Right lobe of liver (tissue), 6 donors: ENCODE measurements at regions not wholly inside any gene's neighbourhood (a gene's known extent, or its start where the extent isn't known, plus 50 kb on each side); places are given as distances from the start of the nearest gene placed in this dataset.

Experiments
- ATAC-seq, 4 donors: fragments of 200-7000 bp; cut with Tn5 transposase; one replicate each; pipeline ENCODE4 v1.9.1; 2020; ENCODE audit warnings: mild to moderate bottlenecking in 4 of 4, moderate library complexity in 4 of 4
- DNase-seq, 3 donors: peaks; one replicate each; pipeline ENCODE4 v3.0.0-alpha.2; 2020
- H3K27ac ChIP-seq, 3 donors: fragments of 200-600 bp; one replicate each; pipeline ENCODE4 v1.8.0; 2022
- H3K27me3 ChIP-seq, 2 donors: fragments of 200-600 bp; one replicate each; pipeline ENCODE4 v1.8.0; 2022
- H3K36me3 ChIP-seq, 4 donors: fragments of 200-600 bp; sonication (generic) in 1 of 4; one replicate each; pipeline versions ENCODE4 v1.5.1 to v1.8.0; 2017 to 2022; ENCODE audit warnings: control low read depth in 1 of 4
- H3K4me1 ChIP-seq, 4 donors: fragments of 200-600 bp; sonication (generic) in 1 of 4; one replicate each; pipeline versions ENCODE4 v1.5.1 to v1.8.0; 2017 to 2022; ENCODE audit warnings: control low read depth in 1 of 4
- H3K4me3 ChIP-seq, 3 donors: fragments of 200-600 bp; one replicate each; pipeline ENCODE4 v1.8.0; 2022
- H3K9me3 ChIP-seq, 4 donors: fragments of 200-600 bp; sonication (generic) in 1 of 4; one replicate each; pipeline versions ENCODE4 v1.5.1 to v1.8.0; 2017 to 2022; ENCODE audit warnings: control low read depth in 1 of 4
- POLR2A ChIP-seq: fragments of 450-650 bp; IDR thresholded peaks from one replicate; pipeline ENCODE4 v1.6.1; 2017; ENCODE audit warnings: antibody characterized with exemption, mild to moderate bottlenecking
- WGBS: methylation state at CpG from one replicate; pipeline ENCODE4 v1.1.6; 2018; ENCODE audit warnings: low coverage, low lambda C conversion rate; ENCODE audit not compliant: insufficient coverage; ENCODE audit errors: missing lambda C conversion rate; 5-methylcytosine and 5-hydroxymethylcytosine counted together
- intact Hi-C, 2 donors: fragments of 100-400 bp; cut with DNase I; formaldehyde crosslinking; loops; one replicate each; pipeline versions ENCODE4 v1.11.2 to v1.14.1; 2022
- TF ChIP-seq, protein P1 (sequence below), 4 donors: fragments of 200-600 bp in 3 of 4; fragments of 450-650 bp in 1 of 4; IDR thresholded peaks; one replicate each; pipeline versions ENCODE4 v1.5.1 to v1.8.0; 2016 to 2022; ENCODE audit warnings: antibody characterized with exemption in 4 of 4, mild to moderate bottlenecking in 2 of 4
- donor health status: DM: no; HTN: yes; CAD: no.
- donor health status: DM: no; HTN: no; CAD: no.
- donor health status: DM: no; HTN: no; CAD: no.
- donor health status: DM: no; HTN: yes; CAD: no.
- donor health status: DM: no; HTN: yes; CAD: no.

GRCh38 chr12:58787021-58787760, 133.1 kb downstream of the LRIG3 start:
- TF ChIP-seq, protein P1, sequence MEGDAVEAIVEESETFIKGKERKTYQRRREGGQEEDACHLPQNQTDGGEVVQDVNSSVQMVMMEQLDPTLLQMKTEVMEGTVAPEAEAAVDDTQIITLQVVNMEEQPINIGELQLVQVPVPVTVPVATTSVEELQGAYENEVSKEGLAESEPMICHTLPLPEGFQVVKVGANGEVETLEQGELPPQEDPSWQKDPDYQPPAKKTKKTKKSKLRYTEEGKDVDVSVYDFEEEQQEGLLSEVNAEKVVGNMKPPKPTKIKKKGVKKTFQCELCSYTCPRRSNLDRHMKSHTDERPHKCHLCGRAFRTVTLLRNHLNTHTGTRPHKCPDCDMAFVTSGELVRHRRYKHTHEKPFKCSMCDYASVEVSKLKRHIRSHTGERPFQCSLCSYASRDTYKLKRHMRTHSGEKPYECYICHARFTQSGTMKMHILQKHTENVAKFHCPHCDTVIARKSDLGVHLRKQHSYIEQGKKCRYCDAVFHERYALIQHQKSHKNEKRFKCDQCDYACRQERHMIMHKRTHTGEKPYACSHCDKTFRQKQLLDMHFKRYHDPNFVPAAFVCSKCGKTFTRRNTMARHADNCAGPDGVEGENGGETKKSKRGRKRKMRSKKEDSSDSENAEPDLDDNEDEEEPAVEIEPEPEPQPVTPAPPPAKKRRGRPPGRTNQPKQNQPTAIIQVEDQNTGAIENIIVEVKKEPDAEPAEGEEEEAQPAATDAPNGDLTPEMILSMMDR (IDR thresholded peaks at IDR 0.05), result no peak
- TF ChIP-seq POLR2A, result no peak
- intact Hi-C loops, result no loop called here
- no peak for DNase-seq
- no peak overlapping the region for H3K27ac ChIP-seq
- no peaks in the 10 kb centered on the region for H3K36me3 ChIP-seq
- H3K9me3 ChIP-seq, result no peaks in the 10 kb centered on the region
- whole genome bisulfite sequencing, result 81% methylated on average over 4 of the region's 4 CpGs
- no peak overlapping the region for H3K4me3 ChIP-seq
- ATAC-seq, result no peak
- H3K27me3 ChIP-seq, result no peaks in the 10 kb centered on the region
- no peaks in the 10 kb centered on the region for H3K4me1 ChIP-seq

DNA sequence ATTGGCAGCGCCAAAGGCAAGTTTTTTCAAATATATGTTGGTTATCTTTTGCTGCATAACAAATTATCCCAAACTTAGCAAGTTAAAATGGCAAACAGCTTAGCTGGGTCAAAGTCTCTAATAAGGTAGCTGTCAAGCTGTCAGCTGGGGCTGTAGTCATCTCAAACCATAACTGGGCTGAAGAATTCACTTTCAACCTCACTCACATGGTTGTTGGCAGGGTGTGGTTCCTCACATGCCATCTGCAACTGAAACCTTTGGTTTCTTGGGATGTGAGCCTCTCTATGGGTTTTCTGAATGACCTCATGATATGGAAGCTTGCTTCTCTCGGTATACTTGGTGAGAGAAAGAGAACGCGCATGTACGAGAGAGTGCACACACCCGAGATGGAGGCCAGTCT, 125.4 kb downstream of the LRIG3 start:
- DNase-seq, result no peak
- 87% methylated on average over 6 of the region's 6 CpGs for WGBS

DNA sequence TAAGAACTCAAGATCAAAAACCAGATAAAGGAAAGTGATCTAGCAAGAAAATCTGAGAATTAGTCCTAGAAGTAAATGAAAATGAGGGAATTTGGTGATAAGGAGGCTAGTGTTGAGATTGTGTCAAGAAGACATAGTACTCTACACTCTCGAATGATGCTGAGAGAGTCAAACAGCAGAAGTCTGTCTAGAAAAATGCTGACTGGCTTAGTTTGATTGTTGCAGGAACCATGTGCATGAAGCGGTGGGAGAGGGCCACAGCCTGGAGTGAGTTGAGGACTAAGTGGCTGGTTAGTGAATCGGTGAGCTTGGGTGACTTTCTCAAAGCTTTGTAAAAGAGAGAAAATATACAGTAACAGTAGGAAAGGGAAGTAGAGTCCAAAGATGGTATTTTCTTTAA, 124.5 kb downstream of the LRIG3 start:
- Histone ChIP-seq H3K27me3 (no peaks in the 10 kb centered on the region), H3K4me1 (no peaks in the 10 kb centered on the region), H3K9me3 (no peaks in the 10 kb centered on the region), H3K27ac (no peak overlapping the region), H3K4me3 (no peak overlapping the region), H3K36me3 (no peaks in the 10 kb centered on the region)
- WGBS, result 80% methylated on average over 3 of the region's 3 CpGs
- DNase-seq (no peak), ATAC-seq (no peak)
- TF ChIP-seq, protein P1 (IDR thresholded peaks at IDR 0.05), result no peak
- TF ChIP-seq POLR2A, result no peak
- intact Hi-C loops, result no loop called here

More for the DNA sequence above, 125.4 kb downstream of the LRIG3 start:
- no peak overlapping the region for H3K4me3 ChIP-seq
- H3K36me3 ChIP-seq, result no peaks in the 10 kb centered on the region
- H3K4me1 ChIP-seq, result no peaks in the 10 kb centered on the region
- ATAC-seq, result no peak
- H3K27me3 ChIP-seq, result no peaks in the 10 kb centered on the region
- no peaks in the 10 kb centered on the region for H3K9me3 ChIP-seq
- no peak for TF ChIP-seq POLR2A
- TF ChIP-seq, protein P1 (IDR thresholded peaks at IDR 0.05), result no peak
- H3K27ac ChIP-seq, result no peak overlapping the region
- intact Hi-C loops, result no loop called here

GRCh38 chr12:58801986-58802385, 118.3 kb downstream of the LRIG3 start:
- no peak for TF ChIP-seq POLR2A
- TF ChIP-seq, protein P1 (IDR thresholded peaks at IDR 0.05), result no peak
- no peak for DNase-seq
- WGBS, result 50% methylated on average over 1 of the region's 1 CpG

More at GRCh38 chr12:58801986-58802385, 118.3 kb downstream of the LRIG3 start:
- H3K4me3 ChIP-seq, result no peak overlapping the region
- H3K27ac ChIP-seq, result no peak overlapping the region
- intact Hi-C loops, result no loop called here
- no peak for ATAC-seq
- H3K9me3 ChIP-seq, result no peaks in the 10 kb centered on the region
- no peaks in the 10 kb centered on the region for H3K36me3 ChIP-seq
- no peaks in the 10 kb centered on the region for H3K4me1 ChIP-seq
- no peaks in the 10 kb centered on the region for H3K27me3 ChIP-seq
